ENCODE measurements at regions not wholly inside any gene's neighbourhood (a gene's known extent, or its start where the extent isn't known, plus 50 kb on each side); places are given as distances from the start of the nearest gene placed in this dataset.
"Not testable (repeated sequence)": the region's sequence is repeated elsewhere in the genome, so short reads cannot be mapped to it uniquely, and the experiment has no call there.

DNA sequence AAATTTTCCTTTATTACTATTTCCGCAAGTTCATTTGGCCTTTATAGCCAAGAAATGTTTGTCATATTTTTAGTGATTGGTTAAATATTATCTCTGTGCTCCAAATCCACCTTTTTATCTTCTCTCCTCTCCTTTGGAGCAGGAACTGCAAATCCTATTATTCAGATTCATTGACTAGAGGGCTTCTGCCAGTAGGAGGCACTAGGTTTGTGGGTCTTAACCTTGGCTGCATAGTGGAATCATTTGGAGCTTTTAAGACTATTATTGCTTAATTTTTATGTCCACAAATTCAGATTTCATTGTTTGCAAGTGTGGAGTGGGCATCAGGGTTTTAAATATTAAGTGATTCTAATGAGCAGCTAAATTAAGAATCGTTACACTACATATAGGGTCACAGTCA, 75.3 kb upstream of the SYT10 start:
- CTCF ChIA-PET = no interaction called here
- POLR2A ChIA-PET = no interaction called here
- H3K36me3 Mint-ChIP-seq = no peaks in the 10 kb centered on the region
- no peaks in the 10 kb centered on the region for H3K9me3 Mint-ChIP-seq
- no peaks in the 10 kb centered on the region for H3K4me1 Mint-ChIP-seq (ENCODE audit: low read depth)
- no peak overlapping the region for H3K27ac Mint-ChIP-seq
- no peak for DNase-seq
- no peak overlapping the region for H3K4me3 Mint-ChIP-seq
- H3K27me3 Mint-ChIP-seq = no peaks in the 10 kb centered on the region
- intact Hi-C loops (cut with micrococcal nuclease) = no loop called here

DNA sequence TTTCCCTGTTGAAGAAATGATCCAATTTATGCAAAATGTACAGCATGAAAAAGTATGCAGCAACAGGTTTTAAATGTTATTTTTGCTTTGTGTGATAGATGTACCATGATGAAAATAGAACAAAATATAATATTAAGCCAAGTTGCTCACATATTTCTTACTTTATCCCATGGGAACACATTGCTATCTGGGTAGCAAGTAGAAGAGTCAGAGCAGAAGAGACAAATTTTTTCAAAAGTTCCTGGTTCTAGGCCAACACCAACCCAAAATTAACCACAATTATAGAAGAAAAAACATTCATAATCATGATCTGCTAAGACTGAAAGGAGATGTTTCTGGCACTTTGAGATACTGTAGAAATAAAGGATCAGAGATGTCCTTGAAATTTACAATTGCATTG, 79.9 kb upstream of the SYT10 start:
- no peaks in the 10 kb centered on the region for H3K27me3 Mint-ChIP-seq
- no peaks in the 10 kb centered on the region for H3K4me1 Mint-ChIP-seq (ENCODE audit: low read depth)
- H3K27ac Mint-ChIP-seq = no peak overlapping the region
- no peak overlapping the region for H3K4me3 Mint-ChIP-seq
- CTCF ChIA-PET = no interaction called here
- H3K36me3 Mint-ChIP-seq = no peaks in the 10 kb centered on the region
- DNase-seq = no peak
- intact Hi-C loops (cut with micrococcal nuclease) = no loop called here
- POLR2A ChIA-PET = no interaction called here
- peaks cover 7% of the 10 kb centered on the region for H3K9me3 Mint-ChIP-seq

DNA sequence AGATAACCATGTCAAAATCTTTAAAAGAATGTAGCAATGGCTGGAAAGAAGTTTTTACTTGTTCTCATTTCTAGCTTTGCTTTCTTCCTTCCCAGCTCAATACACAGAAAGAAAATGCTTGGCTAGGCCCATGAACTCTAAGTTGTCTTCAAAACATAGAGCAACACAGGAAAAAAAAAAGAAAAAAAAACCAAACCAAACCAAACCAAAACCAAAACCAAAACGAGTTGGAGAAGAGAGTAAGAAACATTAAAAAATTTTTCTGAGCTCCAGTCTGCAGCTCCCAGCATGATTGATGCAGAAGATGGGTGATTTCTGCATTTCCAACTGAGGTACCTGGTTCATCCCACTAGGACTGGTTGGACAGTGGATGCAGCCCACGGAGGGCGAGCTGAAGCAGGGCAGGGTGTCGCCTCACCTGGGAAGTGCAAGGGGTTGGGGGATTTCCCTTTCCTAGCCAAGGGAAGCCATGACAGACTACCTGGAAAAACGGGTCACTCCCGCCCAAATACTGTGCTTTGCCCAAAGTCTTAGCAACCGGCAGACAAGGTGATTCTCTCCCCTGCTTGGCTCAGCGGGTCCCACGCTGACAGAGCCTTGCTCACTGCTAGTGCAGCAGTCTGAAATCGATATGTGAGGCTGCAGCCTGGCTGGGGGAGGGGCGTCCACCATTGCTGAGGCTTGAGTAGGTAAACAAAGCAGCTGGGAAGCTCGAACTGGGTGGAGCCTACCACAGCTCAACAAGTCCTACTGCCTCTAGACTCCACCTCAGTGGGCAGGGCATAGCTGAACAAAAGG, 81.1 kb upstream of the SYT10 start:
- H3K27me3 Mint-ChIP-seq; intact Hi-C loops (cut with micrococcal nuclease); H3K4me3 Mint-ChIP-seq; POLR2A ChIA-PET; CTCF ChIA-PET; H3K27ac Mint-ChIP-seq; H3K36me3 Mint-ChIP-seq; H3K4me1 Mint-ChIP-seq (ENCODE audit: low read depth): not testable (repeated sequence)
- H3K9me3 Mint-ChIP-seq = peaks cover 15% of the 10 kb centered on the region
- DNase-seq = peak; percentile 7

DNA sequence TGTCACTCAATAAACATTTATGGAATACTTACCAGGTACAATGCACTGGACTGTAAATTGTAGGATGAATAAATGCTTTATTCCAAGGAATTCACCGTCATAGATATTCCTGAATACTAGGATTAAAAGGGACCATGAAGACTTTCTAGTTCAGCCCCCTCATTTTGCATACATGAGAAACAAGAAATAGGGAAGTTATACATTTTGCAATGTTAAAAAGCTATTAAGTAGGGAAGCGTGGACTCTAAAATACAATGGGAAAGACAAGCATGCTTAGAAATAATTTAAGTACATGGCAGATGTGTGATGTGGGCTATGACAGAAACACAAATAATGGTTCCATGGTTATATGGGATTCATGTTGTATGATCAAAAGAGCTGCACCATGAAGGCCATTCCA, 89.4 kb upstream of the SYT10 start:
- no peak overlapping the region for H3K4me3 Mint-ChIP-seq
- no peaks in the 10 kb centered on the region for H3K4me1 Mint-ChIP-seq (ENCODE audit: low read depth)
- DNase-seq = no peak
- H3K36me3 Mint-ChIP-seq = no peaks in the 10 kb centered on the region
- no peak overlapping the region for H3K27ac Mint-ChIP-seq
- no peaks in the 10 kb centered on the region for H3K27me3 Mint-ChIP-seq
- ChIA-PET POLR2A (no interaction called here), CTCF (no interaction called here)
- H3K9me3 Mint-ChIP-seq = peaks cover 24% of the 10 kb centered on the region
- intact Hi-C loops (cut with micrococcal nuclease) = no loop called here

DNA sequence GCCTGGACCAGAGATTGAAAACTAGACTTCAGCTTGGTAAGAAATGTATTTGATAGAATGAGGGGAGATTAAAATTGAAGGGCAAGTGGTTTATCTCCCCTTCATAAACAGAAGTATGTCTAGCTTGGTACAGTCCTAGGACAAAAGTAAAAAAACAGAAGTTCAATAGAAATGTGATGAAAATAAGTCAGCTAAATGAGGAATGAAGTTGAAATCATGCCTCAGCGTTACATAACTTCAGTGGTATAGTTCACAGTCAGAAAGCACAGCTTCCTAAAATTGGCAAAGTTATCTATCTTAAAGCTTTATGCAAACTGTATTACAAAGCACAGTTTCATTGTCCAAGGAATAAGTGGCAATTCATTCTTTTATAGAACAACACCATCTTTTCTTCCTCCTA, 90.2 kb upstream of the SYT10 start:
- H3K36me3 Mint-ChIP-seq = no peaks in the 10 kb centered on the region
- no peak overlapping the region for H3K27ac Mint-ChIP-seq
- H3K4me1 Mint-ChIP-seq (ENCODE audit: low read depth) = no peaks in the 10 kb centered on the region
- H3K9me3 Mint-ChIP-seq = peaks cover 24% of the 10 kb centered on the region
- intact Hi-C loops (cut with micrococcal nuclease) = no loop called here
- no peaks in the 10 kb centered on the region for H3K27me3 Mint-ChIP-seq
- CTCF ChIA-PET = no interaction called here
- no peak for DNase-seq
- no peak overlapping the region for H3K4me3 Mint-ChIP-seq
- POLR2A ChIA-PET = no interaction called here

DNA sequence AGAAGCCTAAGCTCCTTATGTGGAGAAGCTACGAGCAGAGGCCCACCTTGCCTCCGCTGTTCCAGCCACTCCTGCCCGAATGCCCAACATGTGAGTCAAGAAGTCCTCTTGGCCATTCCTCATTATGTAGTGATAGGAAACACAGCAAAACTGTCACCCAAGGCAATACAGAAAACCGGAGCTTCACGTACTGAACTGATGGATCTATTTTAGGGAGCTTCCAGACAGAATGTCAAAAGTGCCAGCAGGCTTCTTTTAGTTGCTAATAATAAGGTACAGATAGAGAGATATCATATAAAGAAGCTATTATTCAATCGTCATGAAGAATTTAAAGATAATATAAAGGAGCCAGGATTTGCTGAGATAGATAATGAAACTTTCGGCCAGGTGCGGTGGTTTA, 91.6 kb upstream of the SYT10 start:
- Mint-ChIP-seq H3K4me1 (ENCODE audit: low read depth) (no peaks in the 10 kb centered on the region), H3K4me3 (no peak overlapping the region), H3K27ac (no peak overlapping the region), H3K9me3 (peaks cover 12% of the 10 kb centered on the region), H3K36me3 (no peaks in the 10 kb centered on the region), H3K27me3 (no peaks in the 10 kb centered on the region)
- no peak for DNase-seq
- POLR2A ChIA-PET = no interaction called here
- CTCF ChIA-PET = no interaction called here
- intact Hi-C loops (cut with micrococcal nuclease) = no loop called here

DNA sequence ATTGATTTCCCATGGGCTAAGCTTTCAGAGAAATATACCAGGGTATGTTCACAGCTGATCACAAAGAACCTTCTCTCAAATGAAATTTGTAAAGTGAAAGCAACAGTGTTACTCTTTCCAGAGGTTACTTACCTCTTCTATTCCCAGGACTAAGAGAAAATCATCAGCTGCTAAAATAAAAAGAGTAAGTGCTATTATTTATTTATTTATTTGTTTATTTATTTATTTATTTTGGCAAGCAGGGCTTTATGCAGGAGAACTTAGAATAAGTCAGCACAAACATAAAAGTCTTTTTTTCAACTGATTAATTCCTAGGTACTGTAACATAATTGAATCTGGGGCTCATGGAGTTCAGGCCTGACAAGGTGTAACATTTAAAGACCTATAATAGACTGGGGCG, 93.9 kb upstream of the SYT10 start:
- Mint-ChIP-seq H3K4me1 (ENCODE audit: low read depth) (no peaks in the 10 kb centered on the region), H3K27ac (no peak overlapping the region), H3K9me3 (peaks cover 4% of the 10 kb centered on the region), H3K36me3 (no peaks in the 10 kb centered on the region), H3K4me3 (no peak overlapping the region), H3K27me3 (no peaks in the 10 kb centered on the region)
- intact Hi-C loops (cut with micrococcal nuclease) = no loop called here
- ChIA-PET POLR2A (no interaction called here), CTCF (no interaction called here)
- no peak for DNase-seq

DNA sequence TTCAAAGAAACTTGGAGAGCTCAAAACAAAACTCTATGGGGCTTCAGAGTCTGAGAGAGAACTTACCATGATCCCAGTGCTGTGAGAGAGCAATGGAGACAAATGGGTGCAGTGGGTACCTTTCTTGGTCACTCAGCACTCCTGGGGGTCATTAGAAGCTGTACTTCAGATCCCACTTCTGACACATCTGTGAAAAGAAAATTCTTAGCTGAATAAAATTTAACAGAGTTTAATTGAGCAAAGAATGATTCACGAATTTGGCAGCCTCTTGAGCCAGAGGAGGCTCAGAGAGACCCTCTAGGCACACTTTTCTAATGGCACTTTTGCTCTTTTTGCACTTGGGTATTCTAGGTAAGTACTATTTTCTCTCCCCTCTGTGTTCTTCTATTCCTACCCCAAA, 96.8 kb upstream of the SYT10 start:
- H3K4me1 Mint-ChIP-seq (ENCODE audit: low read depth) = no peaks in the 10 kb centered on the region
- H3K4me3 Mint-ChIP-seq = no peak overlapping the region
- H3K27me3 Mint-ChIP-seq = no peaks in the 10 kb centered on the region
- no peak for DNase-seq
- H3K36me3 Mint-ChIP-seq = no peaks in the 10 kb centered on the region
- ChIA-PET POLR2A (no interaction called here), CTCF (no interaction called here)
- intact Hi-C loops (cut with micrococcal nuclease) = no loop called here
- no peak overlapping the region for H3K27ac Mint-ChIP-seq
- peaks cover 5% of the 10 kb centered on the region for H3K9me3 Mint-ChIP-seq

DNA sequence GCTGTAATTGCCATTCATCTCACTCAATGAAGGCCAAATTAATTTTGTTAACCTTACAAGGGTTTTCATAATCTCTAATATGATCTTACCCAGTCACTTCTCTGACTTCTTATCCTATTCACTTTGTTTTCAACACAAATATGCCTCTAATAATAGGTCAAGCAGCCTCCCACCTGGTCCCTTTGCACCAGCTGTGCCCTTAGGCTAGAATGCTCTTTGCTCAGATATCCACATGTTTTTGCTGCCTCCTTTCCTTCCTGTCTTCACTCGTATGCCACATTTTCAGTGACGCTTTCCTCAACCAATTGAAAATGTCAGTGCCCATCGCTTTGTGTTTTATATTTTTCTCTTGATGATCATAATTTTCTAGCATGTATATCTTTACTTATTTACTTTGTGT, 106.4 kb upstream of the SYT10 start:
- intact Hi-C loops (cut with micrococcal nuclease) = no loop called here
- Mint-ChIP-seq H3K36me3 (no peaks in the 10 kb centered on the region), H3K27ac (no peak overlapping the region), H3K4me3 (no peak overlapping the region), H3K27me3 (no peaks in the 10 kb centered on the region), H3K4me1 (ENCODE audit: low read depth) (no peaks in the 10 kb centered on the region), H3K9me3 (peaks cover 12% of the 10 kb centered on the region)
- no peak for DNase-seq
- CTCF ChIA-PET = no interaction called here
- POLR2A ChIA-PET = no interaction called here

DNA sequence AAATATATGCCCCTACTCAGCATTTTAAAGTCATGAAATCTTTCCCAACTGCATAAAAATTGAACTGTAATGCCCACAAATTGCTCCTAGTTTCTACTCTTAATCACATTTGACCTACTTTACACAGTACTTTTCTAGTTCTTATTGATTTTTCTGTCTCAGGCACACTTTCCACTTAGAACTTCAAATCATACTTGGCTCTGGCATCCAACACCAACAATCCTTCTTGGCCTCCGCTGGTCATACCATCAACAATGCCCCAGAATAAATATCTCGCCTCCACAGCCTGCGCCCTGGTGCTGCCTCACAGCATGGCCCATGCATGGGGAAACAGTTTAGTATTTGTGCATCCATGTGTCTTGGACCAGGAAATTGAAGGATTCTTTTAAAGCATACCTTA, 107.5 kb upstream of the SYT10 start:
- H3K4me1 Mint-ChIP-seq (ENCODE audit: low read depth) = no peaks in the 10 kb centered on the region
- no peak for DNase-seq
- ChIA-PET POLR2A (no interaction called here), CTCF (no interaction called here)
- H3K36me3 Mint-ChIP-seq = no peaks in the 10 kb centered on the region
- intact Hi-C loops (cut with micrococcal nuclease) = no loop called here
- peaks cover 8% of the 10 kb centered on the region for H3K9me3 Mint-ChIP-seq
- no peak overlapping the region for H3K4me3 Mint-ChIP-seq
- H3K27me3 Mint-ChIP-seq = no peaks in the 10 kb centered on the region
- H3K27ac Mint-ChIP-seq = no peak overlapping the region

DNA sequence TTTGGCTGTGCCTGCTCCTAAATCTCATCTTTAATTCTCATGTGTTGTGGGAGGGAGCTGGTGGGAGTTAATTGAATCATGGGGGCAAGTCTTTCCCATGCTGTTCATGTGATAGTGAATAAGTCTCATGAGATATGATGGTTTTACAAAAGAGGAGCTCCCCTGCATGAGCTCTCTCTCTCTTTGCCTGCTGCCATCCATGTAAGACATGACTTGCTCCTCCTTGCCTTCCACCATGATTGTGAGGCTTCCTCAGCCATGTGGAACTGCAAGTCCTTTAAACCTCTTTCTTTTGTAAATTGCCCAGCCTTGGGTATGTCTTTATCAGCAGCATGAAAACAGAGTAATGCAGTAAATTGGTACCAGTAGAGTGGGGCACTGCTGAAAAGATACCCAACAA, 110.6 kb upstream of the SYT10 start:
- DNase-seq; H3K36me3 Mint-ChIP-seq; H3K27ac Mint-ChIP-seq; H3K4me1 Mint-ChIP-seq (ENCODE audit: low read depth); H3K27me3 Mint-ChIP-seq; CTCF ChIA-PET; H3K4me3 Mint-ChIP-seq; intact Hi-C loops (cut with micrococcal nuclease); POLR2A ChIA-PET; H3K9me3 Mint-ChIP-seq: not testable (repeated sequence)

DNA sequence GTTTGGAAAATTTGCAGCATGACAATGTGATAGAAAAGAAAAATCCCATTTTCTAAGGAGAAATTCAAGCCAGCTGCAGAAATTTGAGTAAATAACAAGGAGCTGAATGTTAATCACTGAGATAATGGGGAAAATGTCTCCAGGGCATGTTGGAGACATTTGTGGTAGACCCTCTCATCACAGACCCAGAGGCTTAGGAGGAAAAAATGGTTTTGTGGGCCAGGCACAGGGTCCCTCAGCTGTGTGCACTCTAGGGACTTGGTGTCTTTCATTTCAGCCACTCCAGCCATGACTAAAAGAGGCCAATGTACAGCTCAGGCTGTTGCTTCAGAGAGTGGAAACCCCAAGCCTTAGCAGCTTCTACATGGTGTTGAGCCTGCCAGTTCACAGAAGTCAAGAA, 111.4 kb upstream of the SYT10 start:
- ChIA-PET POLR2A (no interaction called here), CTCF (no interaction called here)
- no peaks in the 10 kb centered on the region for H3K4me1 Mint-ChIP-seq (ENCODE audit: low read depth)
- no peak overlapping the region for H3K4me3 Mint-ChIP-seq
- H3K27ac Mint-ChIP-seq = no peak overlapping the region
- H3K27me3 Mint-ChIP-seq = no peaks in the 10 kb centered on the region
- no peak for DNase-seq
- intact Hi-C loops (cut with micrococcal nuclease) = no loop called here
- H3K36me3 Mint-ChIP-seq = no peaks in the 10 kb centered on the region
- peaks cover 5% of the 10 kb centered on the region for H3K9me3 Mint-ChIP-seq

DNA sequence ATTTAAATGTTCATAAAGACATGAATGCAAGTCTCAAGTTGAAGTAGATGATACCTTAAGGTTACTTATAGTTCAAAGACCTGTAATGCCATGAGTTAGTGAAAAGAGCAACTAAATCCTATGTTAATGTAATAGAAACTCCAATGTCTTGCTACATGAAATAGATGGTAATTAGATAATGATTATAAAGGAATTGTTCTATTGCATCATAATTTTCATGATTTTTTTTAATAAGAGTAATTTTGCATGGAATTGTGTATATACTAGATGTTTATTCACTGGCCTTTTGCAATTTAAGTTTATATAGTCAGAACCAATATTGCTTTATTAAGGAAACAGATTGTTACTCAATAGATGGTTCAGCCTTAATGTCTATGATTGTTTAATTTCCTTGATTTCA, 115.5 kb upstream of the SYT10 start:
- Mint-ChIP-seq H3K4me3 (no peak overlapping the region), H3K9me3 (peaks cover 5% of the 10 kb centered on the region), H3K27me3 (no peaks in the 10 kb centered on the region), H3K27ac (no peak overlapping the region), H3K4me1 (ENCODE audit: low read depth) (no peaks in the 10 kb centered on the region), H3K36me3 (no peaks in the 10 kb centered on the region)
- ChIA-PET POLR2A (no interaction called here), CTCF (no interaction called here)
- intact Hi-C loops (cut with micrococcal nuclease) = no loop called here
- no peak for DNase-seq
